IPS-18a (cell line): ENCODE measurements at regions not wholly inside any gene's neighbourhood (a gene's known extent, or its start where the extent isn't known, plus 50 kb on each side); places are given as distances from the start of the nearest gene placed in this dataset.
"Not testable (repeated sequence)": the region's sequence is repeated elsewhere in the genome, so short reads cannot be mapped to it uniquely, and the experiment has no call there.

Source experiments
- H3K27ac ChIP-seq: one replicate; pipeline ENCODE4 v1.5.1; 2013; ENCODE audit warnings: low read length
- H3K27me3 ChIP-seq: one replicate; pipeline ENCODE4 v1.6.1; 2013; ENCODE audit warnings: mild to moderate bottlenecking, low read length; ENCODE audit not compliant: control insufficient read depth, insufficient read depth
- H3K36me3 ChIP-seq: one replicate; pipeline ENCODE4 v1.6.1; 2013; ENCODE audit warnings: low read depth, low read length; ENCODE audit not compliant: control insufficient read depth
- H3K4me1 ChIP-seq: one replicate; pipeline ENCODE4 v1.6.1; 2013; ENCODE audit warnings: low read depth, low read length; ENCODE audit not compliant: control insufficient read depth
- H3K4me3 ChIP-seq: one replicate; pipeline ENCODE4 v1.5.1; 2013; ENCODE audit warnings: low read length
- H3K9ac ChIP-seq: one replicate; pipeline ENCODE4 v1.6.1; 2013; ENCODE audit warnings: mild to moderate bottlenecking, low read length, moderate library complexity
- H3K9me3 ChIP-seq: one replicate; pipeline ENCODE4 v1.6.1; 2013; ENCODE audit warnings: low read depth, low read length; ENCODE audit not compliant: control insufficient read depth

DNA sequence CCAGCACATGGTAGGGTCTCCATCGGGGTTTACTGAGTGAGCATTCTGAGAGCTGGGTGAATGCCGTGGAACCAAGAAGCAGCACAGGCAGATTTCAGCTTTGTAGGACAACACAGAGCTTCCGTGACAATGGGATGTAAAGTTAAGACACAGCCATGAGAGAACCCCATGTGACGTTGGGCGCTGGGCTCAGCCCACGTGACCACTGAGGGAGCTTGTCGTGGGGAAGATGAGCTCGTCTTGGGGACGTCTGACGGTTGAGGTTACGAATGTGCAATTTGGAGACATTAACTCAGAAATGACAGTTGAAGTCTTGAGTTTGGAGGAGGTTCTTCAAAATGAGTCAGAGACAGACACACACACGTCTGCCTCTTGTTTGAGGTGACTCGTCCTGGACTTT, 51.5 kb upstream of the MUC20 start:
- not testable (repeated sequence) for H3K4me3 ChIP-seq, H3K27ac ChIP-seq, H3K27me3 ChIP-seq, H3K9me3 ChIP-seq, H3K4me1 ChIP-seq, H3K36me3 ChIP-seq, H3K9ac ChIP-seq

DNA sequence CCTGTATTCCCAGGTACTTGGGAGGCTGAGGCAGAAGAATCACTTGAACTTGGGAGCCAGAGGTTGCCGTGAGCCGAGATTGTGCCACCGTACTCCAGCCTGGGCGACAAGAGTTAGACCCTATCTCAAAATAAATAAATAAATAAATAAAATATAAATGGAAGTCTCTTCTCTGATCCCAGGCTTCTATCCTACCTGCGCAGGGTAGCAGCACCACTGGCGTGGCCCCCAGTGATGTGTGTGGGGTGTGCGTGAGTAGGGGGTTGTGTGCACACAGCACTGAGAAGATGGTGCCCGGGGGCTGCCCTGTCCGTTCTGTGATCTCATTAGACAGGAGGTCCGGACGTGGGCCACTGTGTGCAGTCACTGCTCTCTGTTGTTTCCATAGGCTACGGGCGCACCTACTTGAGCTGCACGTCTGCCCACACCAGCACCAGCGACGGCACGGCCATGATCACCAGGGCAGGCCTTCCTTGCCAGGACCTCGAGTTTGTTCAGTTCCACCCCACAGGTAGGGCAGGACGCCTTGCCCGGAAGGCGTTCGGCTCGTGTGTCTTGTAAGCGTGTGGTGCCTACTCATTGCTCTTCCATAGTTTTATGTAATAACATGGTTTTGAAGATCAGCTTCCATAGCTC, 52.5 kb upstream of the MUC20 start:
- not testable (repeated sequence) for H3K27ac ChIP-seq, H3K36me3 ChIP-seq, H3K4me1 ChIP-seq, H3K4me3 ChIP-seq, H3K9me3 ChIP-seq, H3K27me3 ChIP-seq, H3K9ac ChIP-seq

GRCh38 chr3:195665311-195665710, 55.5 kb upstream of the MUC20 start:
- not testable (repeated sequence) for H3K9ac ChIP-seq, H3K27ac ChIP-seq, H3K4me3 ChIP-seq, H3K9me3 ChIP-seq, H3K27me3 ChIP-seq, H3K36me3 ChIP-seq, H3K4me1 ChIP-seq

DNA sequence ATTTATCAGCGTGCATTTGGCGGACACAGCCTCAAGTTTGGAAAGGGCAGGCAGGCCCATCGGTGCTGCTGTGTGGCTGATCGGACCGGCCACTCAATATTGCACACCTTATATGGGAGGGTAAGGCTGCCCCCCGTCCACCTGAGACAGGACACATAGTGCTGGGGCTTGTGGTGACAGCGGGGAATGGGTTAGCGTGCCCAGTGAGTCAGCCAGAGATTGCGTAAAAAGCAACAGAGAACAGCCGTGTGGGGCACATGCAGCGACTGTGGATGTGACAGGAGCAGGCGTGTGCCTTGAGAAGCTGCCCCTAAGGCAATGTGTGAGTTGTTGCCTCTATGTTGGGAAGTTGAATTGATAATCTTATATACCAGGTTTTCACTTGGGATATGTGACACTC, 56.6 kb upstream of the MUC20 start:
- not testable (repeated sequence) for H3K27ac ChIP-seq, H3K9ac ChIP-seq, H3K4me3 ChIP-seq, H3K36me3 ChIP-seq, H3K9me3 ChIP-seq, H3K4me1 ChIP-seq, H3K27me3 ChIP-seq

DNA sequence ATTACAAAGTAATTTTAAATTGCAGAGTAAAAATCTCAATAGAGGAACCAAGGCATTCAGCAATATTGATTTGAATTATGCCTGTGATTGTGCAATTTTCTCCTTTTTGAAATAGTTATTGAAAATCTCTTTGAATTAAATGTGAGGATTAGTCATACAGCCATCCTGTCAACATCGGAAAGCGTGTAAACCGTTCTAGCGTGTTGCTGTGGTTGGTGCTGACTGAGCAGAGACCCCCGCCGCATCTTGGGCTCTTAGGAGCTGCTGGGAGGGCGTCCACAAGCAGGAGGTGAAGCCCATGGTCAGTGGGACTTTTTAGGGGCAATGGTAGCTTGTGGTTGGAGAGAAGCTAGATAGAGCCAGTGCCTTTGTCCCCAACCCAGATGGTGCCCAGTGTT, 61.6 kb upstream of the MUC20 start:
- not testable (repeated sequence) for H3K27me3 ChIP-seq, H3K9ac ChIP-seq, H3K4me3 ChIP-seq, H3K27ac ChIP-seq, H3K36me3 ChIP-seq, H3K9me3 ChIP-seq, H3K4me1 ChIP-seq

DNA sequence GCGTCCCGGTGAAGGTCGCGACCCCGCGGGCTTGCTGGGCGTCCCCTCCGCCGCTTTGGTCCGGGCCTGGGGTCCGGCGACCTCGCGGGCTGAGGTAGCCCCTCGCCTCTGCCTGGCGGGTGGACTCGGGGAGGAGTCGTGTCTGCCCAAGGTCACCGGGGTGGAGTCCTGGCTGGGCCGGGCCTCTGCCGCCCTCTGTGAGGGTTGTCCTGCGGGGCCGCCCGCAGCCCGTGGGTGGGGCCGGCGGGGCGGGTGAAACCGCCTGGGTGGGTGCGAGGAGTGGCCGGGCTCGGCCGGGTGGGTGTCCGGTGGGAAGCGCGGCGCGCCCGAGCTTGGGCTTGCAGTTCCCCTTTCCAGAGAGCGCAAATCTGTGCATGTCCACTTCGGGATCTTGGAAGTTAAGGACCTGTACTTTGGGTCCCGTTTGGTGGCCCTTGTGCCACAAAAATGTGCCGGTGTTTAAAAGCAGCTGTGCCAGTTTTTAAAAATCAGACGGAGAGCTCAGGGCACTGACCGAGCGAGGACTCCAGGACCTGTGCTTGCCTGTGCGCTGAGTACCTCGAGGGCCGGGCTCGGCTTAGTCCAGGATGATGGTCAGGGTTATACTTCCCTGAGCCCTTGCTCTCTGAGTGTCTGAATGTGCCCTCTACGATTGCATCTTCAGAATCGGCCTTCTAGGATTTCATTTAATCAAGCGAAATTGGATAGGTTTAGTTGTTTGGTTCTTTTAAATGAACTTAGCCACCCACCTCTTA, 62.2 kb upstream of the MUC20 start:
- H3K4me1 ChIP-seq, H3K36me3 ChIP-seq, H3K27ac ChIP-seq, H3K9me3 ChIP-seq, H3K9ac ChIP-seq, H3K27me3 ChIP-seq: not testable (repeated sequence)
- H3K4me3 ChIP-seq = peak overlapping the region; percentile 54

DNA sequence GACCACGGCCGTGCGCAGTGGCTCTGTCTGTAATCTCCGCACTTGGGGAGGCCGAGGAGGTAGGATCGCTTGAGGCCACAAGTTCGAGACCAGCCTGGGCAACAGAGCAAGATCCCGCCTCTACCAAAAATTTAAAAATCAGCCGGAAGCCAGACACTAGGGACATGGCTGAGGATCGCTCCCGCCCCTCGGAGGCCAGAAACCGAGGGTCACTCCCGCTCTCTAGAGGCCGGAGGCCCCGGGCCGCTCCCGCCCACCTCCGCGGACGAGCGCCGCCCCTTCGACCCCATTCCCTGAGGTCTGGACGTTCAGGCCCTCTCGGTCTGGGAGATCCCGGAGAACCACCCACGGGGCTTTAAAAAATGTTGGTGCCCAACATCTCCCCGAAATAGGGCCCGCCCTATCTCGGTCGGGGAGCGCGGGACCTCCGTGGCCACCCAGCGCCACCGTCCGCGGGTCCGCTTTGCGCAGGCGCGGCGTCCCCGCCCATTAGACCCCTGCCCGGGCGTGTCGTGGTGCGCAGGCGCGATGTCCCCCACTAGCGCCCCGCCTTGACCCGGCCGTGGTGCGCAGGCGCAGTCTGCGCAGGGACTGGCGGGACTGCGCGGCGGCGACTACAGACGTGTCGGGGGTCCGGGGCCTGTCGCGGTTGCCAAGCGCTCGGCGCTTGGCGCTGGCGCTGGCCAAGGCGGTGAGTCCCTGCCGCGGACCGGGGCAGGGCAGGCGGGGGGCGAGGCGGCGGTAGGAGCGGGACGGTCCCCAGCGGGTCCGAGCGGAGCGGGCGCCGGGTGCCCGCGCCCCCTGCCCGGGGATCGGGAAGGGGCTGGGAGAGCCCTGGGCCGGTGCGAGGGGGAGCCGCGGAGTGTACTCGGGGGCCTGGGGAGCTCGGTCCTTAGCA, 63.1 kb upstream of the MUC20 start:
- H3K27ac ChIP-seq = not testable (repeated sequence)

DNA sequence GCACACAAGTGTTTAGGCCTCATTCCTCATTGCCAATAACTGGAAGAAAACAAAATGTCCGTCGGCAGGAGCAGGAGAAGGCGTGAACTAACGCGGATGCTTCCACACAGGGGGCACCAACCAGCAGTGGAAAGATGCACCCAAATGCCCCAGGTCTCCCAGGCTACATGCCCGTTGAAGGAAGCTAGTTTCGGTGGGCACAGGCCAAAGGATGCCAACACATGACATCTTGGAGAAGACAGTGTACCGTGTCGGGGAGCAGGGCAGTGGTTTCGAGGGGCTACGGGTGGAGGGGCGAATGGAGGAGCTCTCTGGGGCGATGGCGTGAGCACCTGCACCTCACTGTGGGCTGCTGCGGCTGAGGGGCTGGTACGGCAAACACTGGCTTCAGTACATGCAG, 64.7 kb upstream of the MUC20 start:
- H3K27ac ChIP-seq, H3K9ac ChIP-seq, H3K36me3 ChIP-seq, H3K4me1 ChIP-seq, H3K9me3 ChIP-seq, H3K27me3 ChIP-seq, H3K4me3 ChIP-seq: not testable (repeated sequence)

More for the DNA sequence above, 63.1 kb upstream of the MUC20 start:
- H3K4me1 ChIP-seq, H3K9me3 ChIP-seq, H3K27me3 ChIP-seq, H3K36me3 ChIP-seq: not testable (repeated sequence)
- H3K4me3 ChIP-seq = peak overlapping the region; percentile 54
- peak overlapping the region; percentile 36 for H3K9ac ChIP-seq

GRCh38 chr3:195654746-195655145, 66.0 kb upstream of the MUC20 start:
- H3K4me1 ChIP-seq, H3K36me3 ChIP-seq, H3K27ac ChIP-seq, H3K27me3 ChIP-seq, H3K4me3 ChIP-seq, H3K9ac ChIP-seq, H3K9me3 ChIP-seq: not testable (repeated sequence)

- H3K27me3 ChIP-seq, H3K9me3 ChIP-seq, H3K27ac ChIP-seq, H3K4me3 ChIP-seq, H3K4me1 ChIP-seq, H3K9ac ChIP-seq, H3K36me3 ChIP-seq: not testable (repeated sequence)
Observed at GRCh38 chr3:195654138-195654537, 66.6 kb upstream of the MUC20 start.

- not testable (repeated sequence) for H3K36me3 ChIP-seq, H3K27me3 ChIP-seq, H3K4me3 ChIP-seq, H3K4me1 ChIP-seq, H3K9me3 ChIP-seq, H3K27ac ChIP-seq, H3K9ac ChIP-seq
Observed at GRCh38 chr3:195653641-195654040, 67.1 kb upstream of the MUC20 start.
